Prostate gland (tissue), 2 donors: ENCODE measurements at regions not wholly inside any gene's neighbourhood (a gene's known extent, or its start where the extent isn't known, plus 50 kb on each side); places are given as distances from the start of the nearest gene placed in this dataset.

Experiments
- POLR2A ChIP-seq: fragments of 450-650 bp; IDR thresholded peaks from one replicate; pipeline ENCODE4 v1.6.1; 2016; ENCODE audit warnings: antibody characterized with exemption, mild to moderate bottlenecking
- POLR2AphosphoS5 ChIP-seq: sonication (generic); formaldehyde crosslinking; IDR thresholded peaks from one replicate; pipeline ENCODE4 v1.6.1; 2017; ENCODE audit warnings: antibody characterized with exemption
- TF ChIP-seq, protein P1 (sequence below), 4 experiments: fragments of 200-600 bp in 2 of 4; fragments of 450-650 bp in 2 of 4; sonication (generic) in 2 of 4; IDR thresholded peaks; 1 replicate in 3 of 4; 2 replicates in 1 of 4; pipeline ENCODE4 v1.5.1; 2016 to 2019; ENCODE audit warnings: antibody characterized with exemption in 4 of 4, mild to moderate bottlenecking in 2 of 4, moderate library complexity in 2 of 4

DNA sequence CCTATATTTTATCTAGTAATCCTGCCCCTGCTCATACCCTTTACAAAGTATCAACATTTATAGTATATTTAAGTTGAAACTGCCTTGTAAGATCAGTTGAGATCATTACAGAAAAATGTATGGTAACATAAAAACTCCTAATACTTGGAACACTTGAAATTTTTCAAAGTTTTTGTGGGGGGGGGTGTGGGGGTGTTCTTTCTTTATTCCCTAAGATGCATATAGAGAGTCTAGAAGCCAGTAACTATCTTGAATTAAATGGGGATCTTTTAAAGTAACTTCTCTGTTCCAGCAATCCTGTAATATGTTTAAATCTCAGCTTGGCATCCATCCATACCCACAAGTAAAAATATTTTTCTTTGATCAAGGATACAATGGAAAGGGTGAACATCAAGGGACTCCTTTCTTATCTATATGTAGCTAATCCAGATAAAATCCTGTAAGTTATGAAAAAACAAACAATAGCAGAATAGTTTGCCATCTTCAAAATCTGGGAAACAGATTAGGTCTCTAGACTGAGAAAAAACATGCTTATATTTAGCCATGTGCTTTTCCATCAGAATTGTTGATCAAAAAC lies 455.3 kb downstream of the MEIS1 start:
- TF ChIP-seq POLR2A: no peak
- TF ChIP-seq, protein P1, sequence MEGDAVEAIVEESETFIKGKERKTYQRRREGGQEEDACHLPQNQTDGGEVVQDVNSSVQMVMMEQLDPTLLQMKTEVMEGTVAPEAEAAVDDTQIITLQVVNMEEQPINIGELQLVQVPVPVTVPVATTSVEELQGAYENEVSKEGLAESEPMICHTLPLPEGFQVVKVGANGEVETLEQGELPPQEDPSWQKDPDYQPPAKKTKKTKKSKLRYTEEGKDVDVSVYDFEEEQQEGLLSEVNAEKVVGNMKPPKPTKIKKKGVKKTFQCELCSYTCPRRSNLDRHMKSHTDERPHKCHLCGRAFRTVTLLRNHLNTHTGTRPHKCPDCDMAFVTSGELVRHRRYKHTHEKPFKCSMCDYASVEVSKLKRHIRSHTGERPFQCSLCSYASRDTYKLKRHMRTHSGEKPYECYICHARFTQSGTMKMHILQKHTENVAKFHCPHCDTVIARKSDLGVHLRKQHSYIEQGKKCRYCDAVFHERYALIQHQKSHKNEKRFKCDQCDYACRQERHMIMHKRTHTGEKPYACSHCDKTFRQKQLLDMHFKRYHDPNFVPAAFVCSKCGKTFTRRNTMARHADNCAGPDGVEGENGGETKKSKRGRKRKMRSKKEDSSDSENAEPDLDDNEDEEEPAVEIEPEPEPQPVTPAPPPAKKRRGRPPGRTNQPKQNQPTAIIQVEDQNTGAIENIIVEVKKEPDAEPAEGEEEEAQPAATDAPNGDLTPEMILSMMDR (IDR thresholded peaks at IDR 0.05): no peak
- no peak for TF ChIP-seq POLR2AphosphoS5
